GM23248 (cell line): ENCODE measurements at regions not wholly inside any gene's neighbourhood (a gene's known extent, or its start where the extent isn't known, plus 50 kb on each side); places are given as distances from the start of the nearest gene placed in this dataset.

Experiments used
- DNase-seq: peaks from one replicate; pipeline ENCODE4 v3.0.0-alpha.2; 2015
- H2AFZ ChIP-seq: fragments of 200-600 bp; sonication (generic); 2 replicates; pipeline ENCODE4 v1.6.1; 2016; ENCODE audit warnings: antibody characterized with exemption
- H3F3A ChIP-seq: fragments of 200-600 bp; sonication (generic); 2 replicates; pipeline ENCODE4 v1.6.1; 2016; ENCODE audit warnings: mild to moderate bottlenecking, antibody characterized with exemption, mixed run types; ENCODE audit not compliant: insufficient read depth
- H3K27ac ChIP-seq: fragments of 200-600 bp; sonication (generic); 2 replicates; pipeline ENCODE4 v1.5.1; 2016; ENCODE audit warnings: mild to moderate bottlenecking
- H3K27me3 ChIP-seq: fragments of 200-600 bp; sonication (generic); replicated peaks from 2 replicates; pipeline ENCODE4 v1.6.1; 2016; ENCODE audit warnings: mild to moderate bottlenecking; ENCODE audit not compliant: insufficient read depth
- H3K36me3 ChIP-seq: fragments of 200-600 bp; sonication (generic); 2 replicates; pipeline ENCODE4 v1.6.1; 2016; ENCODE audit warnings: low read depth, mild to moderate bottlenecking
- H3K4me1 ChIP-seq: fragments of 200-600 bp; sonication (generic); 2 replicates; pipeline ENCODE4 v1.6.1; 2016; ENCODE audit warnings: mild to moderate bottlenecking; ENCODE audit not compliant: insufficient read depth
- H3K4me2 ChIP-seq: fragments of 200-600 bp; sonication (generic); one replicate; pipeline ENCODE4 v1.6.1; 2016; ENCODE audit warnings: mild to moderate bottlenecking; ENCODE audit not compliant: unreplicated experiment
- H3K4me3 ChIP-seq: fragments of 200-600 bp; sonication (generic); 2 replicates; pipeline ENCODE4 v1.5.1; 2016; ENCODE audit warnings: mild to moderate bottlenecking
- H3K79me2 ChIP-seq: fragments of 200-600 bp; sonication (generic); 2 replicates; pipeline ENCODE4 v1.6.1; 2016; ENCODE audit warnings: mild to moderate bottlenecking; ENCODE audit not compliant: insufficient read depth
- H3K9ac ChIP-seq: fragments of 200-600 bp; sonication (generic); 2 replicates; pipeline ENCODE4 v1.6.1; 2016; ENCODE audit warnings: mild to moderate bottlenecking
- H3K9me2 ChIP-seq: fragments of 200-600 bp; sonication (generic); 2 replicates; pipeline ENCODE4 v1.6.1; 2016; ENCODE audit warnings: mixed run types, mild to moderate bottlenecking, moderate library complexity; ENCODE audit not compliant: insufficient read depth
- H3K9me3 ChIP-seq: fragments of 200-600 bp; sonication (generic); one replicate; pipeline ENCODE4 v1.6.1; 2017; ENCODE audit warnings: low read depth
- H4K20me1 ChIP-seq: fragments of 200-600 bp; sonication (generic); 2 replicates; pipeline ENCODE4 v1.6.0; 2016; ENCODE audit not compliant: insufficient read depth
- EZH2 ChIP-seq: fragments of 200-600 bp; sonication (generic); IDR thresholded peaks from 2 replicates; pipeline ENCODE4 v1.6.1; 2018; ENCODE audit warnings: antibody characterized with exemption, mild to moderate bottlenecking; ENCODE audit not compliant: insufficient read depth, poor library complexity, severe bottlenecking
- EZH2phosphoT487 ChIP-seq: fragments of 200-600 bp; sonication (generic); IDR thresholded peaks from 2 replicates; pipeline ENCODE4 v1.6.1; 2018; ENCODE audit warnings: antibody characterized with exemption, moderate library complexity, mild to moderate bottlenecking, low read depth; ENCODE audit not compliant: insufficient read depth
- WGBS, 2 experiments: methylation state at CpG; one replicate each; pipeline ENCODE4 v1.1.6; 2015 to 2017; ENCODE audit warnings: low lambda C conversion rate in 2 of 2, low coverage in 1 of 2; ENCODE audit errors: missing lambda C conversion rate in 2 of 2; 5-methylcytosine and 5-hydroxymethylcytosine counted together
- in situ Hi-C: fragments of 300-500 bp; cut with MboI; formaldehyde crosslinking; loops from 2 replicates; pipeline ENCODE4 v1.15.0; 2020

DNA sequence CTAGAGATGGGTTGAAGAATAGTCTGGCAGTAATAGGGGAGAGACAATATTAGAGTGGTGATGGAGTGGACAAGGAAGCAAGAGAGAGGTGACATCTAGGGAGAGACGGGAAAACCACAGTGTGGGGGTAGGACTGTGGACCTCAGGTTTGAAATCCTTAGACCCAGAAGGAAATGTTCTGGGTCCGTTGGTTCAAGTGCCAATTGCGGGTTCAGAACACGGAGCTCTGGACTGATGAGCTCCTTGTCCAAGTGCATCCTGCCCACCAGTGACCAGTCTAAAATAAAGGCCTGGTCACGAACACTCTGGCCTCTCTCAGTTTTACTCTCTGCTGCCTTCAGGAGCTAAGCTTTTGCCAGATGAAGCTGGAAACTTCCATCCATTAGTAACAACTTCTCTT is 174.0 kb downstream of the LINC00237 start:
- no peak for TF ChIP-seq EZH2
- TF ChIP-seq EZH2phosphoT487 = no peak
- no peak overlapping the region for H3K4me3 ChIP-seq
- no peak overlapping the region for H3K9ac ChIP-seq
- H3K27me3 ChIP-seq = no peaks in the 10 kb centered on the region
- no peaks in the 10 kb centered on the region for H3K9me2 ChIP-seq
- H3F3A ChIP-seq = no peaks in the 10 kb centered on the region
- no peak overlapping the region for H3K4me2 ChIP-seq
- DNase-seq = no peak
- H3K4me1 ChIP-seq = no peaks in the 10 kb centered on the region
- no peaks in the 10 kb centered on the region for H3K79me2 ChIP-seq
- H4K20me1 ChIP-seq = no peaks in the 10 kb centered on the region
- no peak overlapping the region for H3K27ac ChIP-seq
- in situ Hi-C loops = no loop called here
- no peaks in the 10 kb centered on the region for H3K36me3 ChIP-seq
- WGBS, 2 experiments = 38 to 44% methylated on average over 5 of the region's 5 CpGs
- H2AFZ ChIP-seq = no peak overlapping the region
- no peaks in the 10 kb centered on the region for H3K9me3 ChIP-seq

DNA sequence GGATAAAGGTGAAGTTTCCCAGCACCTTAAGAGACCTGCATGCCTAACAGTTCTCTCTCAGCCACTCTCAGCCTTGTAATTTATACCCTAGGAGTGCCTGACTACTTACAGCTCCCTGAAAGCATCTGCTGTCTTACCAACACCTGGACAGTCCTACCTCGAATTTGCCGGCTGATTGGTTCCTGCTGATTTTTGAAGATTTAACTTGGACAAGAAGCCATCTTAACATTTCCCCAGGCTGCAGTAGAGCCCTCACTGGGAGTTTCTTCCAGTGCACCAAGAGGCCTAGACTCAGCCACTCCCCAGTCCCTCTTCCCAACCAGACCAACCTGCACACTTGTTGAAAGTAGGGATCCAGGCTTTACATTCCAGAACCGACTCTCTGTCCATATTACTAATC is 174.5 kb downstream of the LINC00237 start:
- in situ Hi-C loops = no loop called here
- WGBS, 2 experiments = 4 to 17% methylated on average over 3 of the region's 3 CpGs
- H3K36me3 ChIP-seq = no peaks in the 10 kb centered on the region
- H3K4me3 ChIP-seq = no peak overlapping the region
- no peak overlapping the region for H2AFZ ChIP-seq
- H3K27ac ChIP-seq = no peak overlapping the region
- H3K9me3 ChIP-seq = no peaks in the 10 kb centered on the region
- no peak for TF ChIP-seq EZH2
- H3F3A ChIP-seq = no peaks in the 10 kb centered on the region
- H3K9ac ChIP-seq = no peak overlapping the region
- no peaks in the 10 kb centered on the region for H3K27me3 ChIP-seq
- no peak for DNase-seq
- no peaks in the 10 kb centered on the region for H3K79me2 ChIP-seq
- H3K4me2 ChIP-seq = no peak overlapping the region
- H4K20me1 ChIP-seq = no peaks in the 10 kb centered on the region
- no peaks in the 10 kb centered on the region for H3K9me2 ChIP-seq
- H3K4me1 ChIP-seq = no peaks in the 10 kb centered on the region

DNA sequence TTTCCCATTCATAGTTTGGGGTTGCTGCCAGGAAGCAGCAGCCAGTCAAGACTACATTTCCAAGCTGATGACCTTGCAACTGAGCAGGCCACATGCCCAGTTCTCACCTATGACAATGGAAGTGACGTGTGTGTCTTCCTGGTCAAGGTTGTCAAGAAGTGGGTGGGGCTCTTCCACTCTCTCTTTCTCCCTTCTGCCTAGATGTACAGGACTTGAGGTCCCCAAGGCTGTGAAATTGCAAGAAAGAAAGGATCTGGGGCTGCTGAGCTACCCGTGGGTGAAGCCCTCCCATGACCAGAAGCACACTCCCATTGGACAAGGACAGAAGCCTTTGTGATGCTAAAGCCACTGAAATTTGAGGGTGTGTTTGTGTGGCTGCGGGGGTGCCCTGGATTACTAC is 175.1 kb downstream of the LINC00237 start:
- no peak overlapping the region for H3K4me2 ChIP-seq
- 7 to 9% methylated on average over 3 of the region's 3 CpGs for WGBS, 2 experiments

DNA sequence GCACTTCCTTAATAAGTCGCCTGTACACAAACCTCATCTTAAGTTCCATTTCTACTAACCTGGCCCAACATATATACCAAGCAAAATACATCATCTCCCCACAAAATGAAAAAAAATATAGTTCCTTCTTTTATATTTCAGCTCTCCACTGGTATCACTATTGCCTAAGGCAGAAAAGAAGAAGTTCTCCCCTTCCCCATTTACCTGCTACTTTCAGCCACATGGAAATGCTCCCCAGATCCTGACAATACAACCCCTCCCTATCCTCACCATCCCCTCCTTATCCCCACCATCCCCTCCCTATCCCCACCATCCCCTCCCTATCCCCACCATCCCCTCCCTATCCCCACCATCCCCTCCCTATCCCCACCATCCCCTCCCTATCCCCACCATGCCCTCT is 175.7 kb downstream of the LINC00237 start:
- Histone ChIP-seq H3K4me1 (no peaks in the 10 kb centered on the region), H4K20me1 (no peaks in the 10 kb centered on the region), H3K27me3 (no peaks in the 10 kb centered on the region), H3K36me3 (no peaks in the 10 kb centered on the region), H3K79me2 (no peaks in the 10 kb centered on the region), H3K4me2 (no peak overlapping the region), H2AFZ (no peak overlapping the region), H3K4me3 (no peak overlapping the region), H3F3A (no peaks in the 10 kb centered on the region), H3K9me2 (no peaks in the 10 kb centered on the region), H3K27ac (no peak overlapping the region), H3K9ac (no peak overlapping the region), H3K9me3 (no peaks in the 10 kb centered on the region)
- WGBS, 2 experiments = 4 to 5% methylated on average over 1 of the region's 1 CpG
- no peak for TF ChIP-seq EZH2
- no peak for TF ChIP-seq EZH2phosphoT487
- DNase-seq = no peak
- in situ Hi-C loops = no loop called here

More for the DNA sequence above, 175.1 kb downstream of the LINC00237 start:
- no peaks in the 10 kb centered on the region for H3K36me3 ChIP-seq
- H3K9me2 ChIP-seq = no peaks in the 10 kb centered on the region
- H3F3A ChIP-seq = no peaks in the 10 kb centered on the region
- H3K4me3 ChIP-seq = no peak overlapping the region
- no peak overlapping the region for H2AFZ ChIP-seq
- TF ChIP-seq EZH2phosphoT487 (no peak), EZH2 (no peak)
- no peaks in the 10 kb centered on the region for H3K79me2 ChIP-seq
- no peaks in the 10 kb centered on the region for H4K20me1 ChIP-seq
- H3K9me3 ChIP-seq = no peaks in the 10 kb centered on the region
- DNase-seq = no peak
- no peaks in the 10 kb centered on the region for H3K4me1 ChIP-seq
- no peaks in the 10 kb centered on the region for H3K27me3 ChIP-seq
- in situ Hi-C loops = no loop called here
- H3K9ac ChIP-seq = no peak overlapping the region
- H3K27ac ChIP-seq = no peak overlapping the region

DNA sequence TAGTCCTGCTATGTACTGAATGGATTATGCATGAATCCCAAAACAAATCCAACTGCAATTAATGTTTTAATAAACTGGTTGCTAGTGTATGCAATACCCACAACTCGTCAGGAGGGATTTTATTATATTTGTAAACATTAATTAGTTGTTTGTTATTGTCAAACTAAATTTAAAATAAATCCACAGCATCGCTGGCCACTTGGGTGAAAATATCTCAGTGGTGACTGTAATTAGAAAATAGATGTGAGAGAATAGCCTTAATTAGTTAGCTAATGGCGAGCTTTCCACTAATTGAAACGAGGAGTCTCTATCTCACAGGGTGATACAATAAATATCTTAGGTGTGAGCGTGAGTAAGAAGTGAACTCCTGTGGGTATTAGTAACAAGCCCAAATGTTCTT is 176.8 kb downstream of the LINC00237 start:
- 11 to 13% methylated on average over 5 of the region's 5 CpGs for WGBS, 2 experiments
- TF ChIP-seq EZH2phosphoT487 (no peak), EZH2 (no peak)
- in situ Hi-C loops = no loop called here

More for the DNA sequence above, 176.8 kb downstream of the LINC00237 start:
- no peak overlapping the region for H3K4me3 ChIP-seq
- no peak overlapping the region for H2AFZ ChIP-seq
- DNase-seq = no peak
- no peak overlapping the region for H3K4me2 ChIP-seq
- no peaks in the 10 kb centered on the region for H3K27me3 ChIP-seq
- H3K9me3 ChIP-seq = no peaks in the 10 kb centered on the region
- no peaks in the 10 kb centered on the region for H3K4me1 ChIP-seq
- H4K20me1 ChIP-seq = no peaks in the 10 kb centered on the region
- H3K9me2 ChIP-seq = no peaks in the 10 kb centered on the region
- no peak overlapping the region for H3K27ac ChIP-seq
- H3F3A ChIP-seq = no peaks in the 10 kb centered on the region
- no peak overlapping the region for H3K9ac ChIP-seq
- no peaks in the 10 kb centered on the region for H3K36me3 ChIP-seq
- H3K79me2 ChIP-seq = no peaks in the 10 kb centered on the region
